OCI-LY7 (cell line): ENCODE measurements at regions not wholly inside any gene's neighbourhood (a gene's known extent, or its start where the extent isn't known, plus 50 kb on each side); places are given as distances from the start of the nearest gene placed in this dataset.

Source experiments
- BruUV-seq: library from RNA; stranded (reverse); fragments of 400-500 nt; replicated peaks from 2 replicates; lab custom pipeline; 2021; lab: Mats Ljungman, UMichigan
- CTCF ChIA-PET: fragments of 300-600 bp; sonication (Branson Sonifier 250); formaldehyde crosslinking; loops from one replicate; lab custom pipeline; 2022; ENCODE audit warnings: antibody characterized with exemption; ENCODE audit not compliant: unreplicated experiment; lab: Charles Lee
- POLR2A ChIA-PET: fragments of 300-600 bp; sonication (Branson Sonifier 250); formaldehyde crosslinking; loops from one replicate; lab custom pipeline; 2022; ENCODE audit warnings: antibody characterized with exemption; lab: Charles Lee
- DNase-seq: peaks from one replicate; pipeline ENCODE4 v3.0.0-alpha.2; 2015; ENCODE audit warnings: low spot score
- H2AFZ ChIP-seq: fragments of 200-600 bp; sonication (generic), shearing (Covaris generic); 2 replicates; pipeline ENCODE4 v1.6.1; 2014; ENCODE audit warnings: mild to moderate bottlenecking, antibody characterized with exemption, low read length, moderate library complexity
- H3K27ac ChIP-seq: fragments of 200-600 bp; sonication (generic); 2 replicates; pipeline ENCODE4 v1.5.1; 2014; ENCODE audit warnings: mixed run types, low read depth, mild to moderate bottlenecking, moderate library complexity, low read length, inconsistent platforms; ENCODE audit not compliant: poor library complexity, severe bottlenecking
- H3K36me3 ChIP-seq: fragments of 200-600 bp; sonication (generic); 2 replicates; pipeline ENCODE4 v1.6.1; 2014; ENCODE audit warnings: mild to moderate bottlenecking, antibody characterized with exemption, low read length, moderate library complexity, mixed read lengths; ENCODE audit not compliant: insufficient read depth
- H3K4me1 ChIP-seq: fragments of 200-600 bp; sonication (generic); 2 replicates; pipeline ENCODE4 v1.5.1; 2014; ENCODE audit warnings: mild to moderate bottlenecking, low read length; ENCODE audit not compliant: insufficient read depth, poor library complexity, severe bottlenecking
- H3K4me2 ChIP-seq: fragments of 200-600 bp; sonication (generic); 2 replicates; pipeline ENCODE4 v1.6.1; 2014; ENCODE audit warnings: mild to moderate bottlenecking, low read length
- H3K4me3 ChIP-seq: fragments of 200-600 bp; sonication (generic); 2 replicates; pipeline ENCODE4 v1.5.1; 2014; ENCODE audit warnings: mild to moderate bottlenecking, low read depth, low read length; ENCODE audit not compliant: poor library complexity, severe bottlenecking
- H3K79me2 ChIP-seq: fragments of 200-600 bp; sonication (generic); 2 replicates; pipeline ENCODE4 v1.6.1; 2016; ENCODE audit warnings: low read depth, mild to moderate bottlenecking, low read length, moderate library complexity, mixed read lengths; ENCODE audit not compliant: insufficient read depth
- H3K9me2 ChIP-seq: fragments of 200-600 bp; sonication (generic); 2 replicates; pipeline ENCODE4 v1.6.1; 2016; ENCODE audit warnings: mild to moderate bottlenecking, low read length, mixed read lengths; ENCODE audit not compliant: insufficient read depth
- H3K9me3 ChIP-seq: fragments of 200-600 bp; sonication (generic); 2 replicates; pipeline ENCODE4 v1.6.1; 2014; ENCODE audit warnings: mild to moderate bottlenecking, mixed run types, low read length, mixed read lengths
- H4K20me1 ChIP-seq: fragments of 200-600 bp; sonication (generic); 2 replicates; pipeline ENCODE4 v1.6.1; 2014; ENCODE audit warnings: mild to moderate bottlenecking, antibody characterized with exemption, low read length, moderate library complexity, mixed read lengths; ENCODE audit not compliant: insufficient read depth
- EZH2phosphoT487 ChIP-seq: fragments of 200-600 bp; sonication (generic); IDR thresholded peaks from 2 replicates; pipeline ENCODE4 v1.6.1; 2018; ENCODE audit warnings: low read depth, borderline replicate concordance, mild to moderate bottlenecking, mixed run types, antibody characterized with exemption, low read length, moderate library complexity, mixed read lengths
- intact Hi-C: fragments of 100-400 bp; cut with micrococcal nuclease; formaldehyde crosslinking; loops from one replicate; pipeline ENCODE4 v1.10.0; 2022; ENCODE audit not compliant: unreplicated experiment
- TF ChIP-seq, protein P1 (sequence below): fragments of 200-600 bp; sonication (generic); conservative IDR thresholded peaks from 2 replicates; pipeline ENCODE4 v1.5.1; 2014; ENCODE audit warnings: mild to moderate bottlenecking, antibody characterized with exemption, low read length, moderate library complexity, mixed read lengths

DNA sequence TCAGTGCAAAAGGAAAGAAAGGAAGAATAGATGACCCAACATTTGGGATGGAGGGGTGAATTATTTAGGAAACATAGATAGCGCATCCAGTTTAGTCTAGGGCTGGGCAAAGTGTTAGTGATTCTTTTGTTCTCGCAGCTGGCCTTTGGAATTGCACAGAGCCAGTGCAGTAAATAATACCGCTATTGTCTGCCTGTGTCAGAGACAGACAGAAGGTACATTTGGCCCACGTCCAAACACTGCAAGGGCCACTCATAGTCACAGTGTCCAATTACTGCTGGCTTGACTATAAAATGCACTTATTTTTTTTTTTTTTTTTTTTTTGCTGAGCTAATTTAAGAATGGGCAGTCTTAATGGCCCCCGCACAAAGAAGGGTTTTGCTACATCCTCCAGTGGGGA, 638.6 kb downstream of the BCL11B start:
- H3K36me3 ChIP-seq = no peaks in the 10 kb centered on the region
- DNase-seq = no peak
- no peaks in the 10 kb centered on the region for H3K9me3 ChIP-seq
- H3K4me1 ChIP-seq = no peaks in the 10 kb centered on the region
- no peak overlapping the region for H3K27ac ChIP-seq
- H3K79me2 ChIP-seq = no peaks in the 10 kb centered on the region
- ChIA-PET POLR2A (no interaction called here), CTCF (no interaction called here)
- no peak overlapping the region for H2AFZ ChIP-seq
- no peak for TF ChIP-seq EZH2phosphoT487
- TF ChIP-seq, protein P1, sequence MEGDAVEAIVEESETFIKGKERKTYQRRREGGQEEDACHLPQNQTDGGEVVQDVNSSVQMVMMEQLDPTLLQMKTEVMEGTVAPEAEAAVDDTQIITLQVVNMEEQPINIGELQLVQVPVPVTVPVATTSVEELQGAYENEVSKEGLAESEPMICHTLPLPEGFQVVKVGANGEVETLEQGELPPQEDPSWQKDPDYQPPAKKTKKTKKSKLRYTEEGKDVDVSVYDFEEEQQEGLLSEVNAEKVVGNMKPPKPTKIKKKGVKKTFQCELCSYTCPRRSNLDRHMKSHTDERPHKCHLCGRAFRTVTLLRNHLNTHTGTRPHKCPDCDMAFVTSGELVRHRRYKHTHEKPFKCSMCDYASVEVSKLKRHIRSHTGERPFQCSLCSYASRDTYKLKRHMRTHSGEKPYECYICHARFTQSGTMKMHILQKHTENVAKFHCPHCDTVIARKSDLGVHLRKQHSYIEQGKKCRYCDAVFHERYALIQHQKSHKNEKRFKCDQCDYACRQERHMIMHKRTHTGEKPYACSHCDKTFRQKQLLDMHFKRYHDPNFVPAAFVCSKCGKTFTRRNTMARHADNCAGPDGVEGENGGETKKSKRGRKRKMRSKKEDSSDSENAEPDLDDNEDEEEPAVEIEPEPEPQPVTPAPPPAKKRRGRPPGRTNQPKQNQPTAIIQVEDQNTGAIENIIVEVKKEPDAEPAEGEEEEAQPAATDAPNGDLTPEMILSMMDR = no peak
- H3K9me2 ChIP-seq = no peaks in the 10 kb centered on the region
- no TSS peak for BruUV-seq
- H3K4me2 ChIP-seq = no peak overlapping the region
- no peak overlapping the region for H3K4me3 ChIP-seq
- intact Hi-C loops = no loop called here
- H4K20me1 ChIP-seq = no peaks in the 10 kb centered on the region

DNA sequence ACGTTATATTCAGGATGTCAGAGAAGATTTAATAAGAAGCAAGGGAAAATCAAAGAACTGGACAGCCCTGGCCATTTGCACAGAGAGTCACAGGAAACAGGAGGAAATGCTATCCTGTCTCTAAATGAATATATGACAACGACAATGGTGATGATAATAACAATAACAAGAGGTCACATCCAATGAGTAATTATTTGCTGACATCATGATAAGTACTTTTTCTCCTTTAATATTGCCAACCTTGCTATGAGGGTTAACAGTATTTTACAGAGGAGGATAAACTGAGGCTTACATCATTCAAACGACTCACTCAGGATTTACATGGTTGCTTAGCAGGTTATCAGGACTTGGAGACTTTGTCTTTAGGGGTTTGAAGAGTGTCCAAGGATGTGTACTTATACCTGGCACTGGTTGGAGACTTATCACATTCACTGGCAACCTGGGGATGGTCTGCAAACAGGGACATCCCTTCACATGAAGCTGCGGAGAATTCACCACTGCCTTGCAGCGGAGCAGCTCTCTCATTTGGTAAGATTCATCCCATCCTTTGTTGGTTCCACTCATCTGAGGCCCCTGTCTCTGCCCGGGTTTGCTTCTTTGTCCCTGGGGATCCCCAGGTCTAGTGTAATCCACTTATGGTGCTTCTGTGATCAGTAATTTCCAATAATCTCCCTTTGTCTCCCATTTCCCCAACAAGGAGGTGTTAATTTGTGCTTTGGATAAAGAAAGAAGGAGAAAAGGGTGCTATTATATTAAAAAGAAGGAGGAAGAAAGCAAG, 637.8 kb downstream of the BCL11B start:
- CTCF ChIA-PET = no interaction called here
- Histone ChIP-seq H3K79me2 (no peaks in the 10 kb centered on the region), H3K4me1 (no peaks in the 10 kb centered on the region)

More for the DNA sequence above, 637.8 kb downstream of the BCL11B start:
- POLR2A ChIA-PET = no interaction called here
- Histone ChIP-seq H2AFZ (no peak overlapping the region), H3K4me3 (no peak overlapping the region), H3K36me3 (no peaks in the 10 kb centered on the region), H3K9me2 (no peaks in the 10 kb centered on the region), H3K27ac (no peak overlapping the region), H3K9me3 (no peaks in the 10 kb centered on the region), H4K20me1 (no peaks in the 10 kb centered on the region), H3K4me2 (no peak overlapping the region)
- no peak for DNase-seq
- intact Hi-C loops = no loop called here
- TF ChIP-seq EZH2phosphoT487 = no peak
- TF ChIP-seq, protein P1 = no peak
- no TSS peak for BruUV-seq
